Central memory CD8-positive, alpha-beta T cell (primary cell): ENCODE measurements at regions not wholly inside any gene's neighbourhood (a gene's known extent, or its start where the extent isn't known, plus 50 kb on each side); places are given as distances from the start of the nearest gene placed in this dataset.
"Not testable (repeated sequence)": the region's sequence is repeated elsewhere in the genome, so short reads cannot be mapped to it uniquely, and the experiment has no call there.

Experiments
- ATAC-seq: fragments of 150-1000 bp; cut with Tn5 transposase; replicated peaks from 2 replicates; pipeline ENCODE4 v1.10.0; 2022; ENCODE audit warnings: mild to moderate bottlenecking, moderate FRiP score, moderate number of reproducible peaks; ENCODE audit not compliant: poor library complexity, severe bottlenecking; ENCODE audit errors: extremely low read depth
- DNase-seq, 2 donors: peaks; one replicate each; pipeline ENCODE4 v3.0.0; 2021; ENCODE audit warnings: low spot score in 2 of 2
- H3K27ac Mint-ChIP-seq: one replicate; pipeline ENCODE4 v1.8.0; 2022; ENCODE audit warnings: low read depth, mild to moderate bottlenecking, moderate library complexity, mixed read lengths
- H3K27me3 Mint-ChIP-seq: one replicate; pipeline ENCODE4 v1.8.0; 2022; ENCODE audit warnings: mixed read lengths
- H3K36me3 Mint-ChIP-seq: one replicate; pipeline ENCODE4 v1.8.0; 2022; ENCODE audit warnings: mild to moderate bottlenecking, moderate library complexity, mixed read lengths; ENCODE audit not compliant: insufficient read depth
- H3K4me1 Mint-ChIP-seq: one replicate; pipeline ENCODE4 v1.8.0; 2022; ENCODE audit warnings: mixed read lengths
- H3K4me3 Mint-ChIP-seq: one replicate; pipeline ENCODE4 v1.8.0; 2022; ENCODE audit warnings: mild to moderate bottlenecking, moderate library complexity, mixed read lengths
- H3K9me3 Mint-ChIP-seq: one replicate; pipeline ENCODE4 v1.8.0; 2022; ENCODE audit warnings: mixed read lengths

DNA sequence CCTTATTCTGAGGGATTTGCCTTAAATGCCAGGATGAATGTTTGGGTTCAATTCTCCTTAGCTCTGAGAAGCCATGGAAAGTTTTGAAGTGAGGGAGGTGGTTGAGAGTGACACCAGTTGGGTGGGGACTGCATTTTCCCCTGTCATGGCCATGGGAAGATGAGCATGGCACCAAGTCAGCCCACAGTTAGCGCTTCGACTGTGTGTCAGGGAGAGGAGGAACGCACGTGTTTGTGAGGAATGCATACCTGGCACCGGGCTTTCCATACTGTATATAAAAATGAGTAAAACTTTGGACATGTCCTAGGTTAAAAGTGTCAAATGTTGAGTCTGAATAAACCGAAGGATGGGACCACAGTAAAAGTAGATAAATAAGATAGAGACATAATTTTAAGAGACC, 187.5 kb upstream of the KL start:
- no peak overlapping the region for H3K27ac Mint-ChIP-seq
- H3K4me1 Mint-ChIP-seq: no peaks in the 10 kb centered on the region
- no peaks in the 10 kb centered on the region for H3K27me3 Mint-ChIP-seq
- ATAC-seq (no peak), DNase-seq (no peak)
- no peaks in the 10 kb centered on the region for H3K36me3 Mint-ChIP-seq
- no peak overlapping the region for H3K4me3 Mint-ChIP-seq
- H3K9me3 Mint-ChIP-seq: no peaks in the 10 kb centered on the region

- ATAC-seq (no peak), DNase-seq (no peak)
- Mint-ChIP-seq H3K27ac (no peak overlapping the region), H3K4me1 (no peaks in the 10 kb centered on the region), H3K4me3 (no peak overlapping the region), H3K36me3 (no peaks in the 10 kb centered on the region), H3K9me3 (no peaks in the 10 kb centered on the region), H3K27me3 (no peaks in the 10 kb centered on the region)
These were observed 187.0 kb upstream of the KL start for GRCh38 chr13:32829269-32829668.

- ATAC-seq: no peak
- Mint-ChIP-seq H3K36me3 (no peaks in the 10 kb centered on the region), H3K9me3 (no peaks in the 10 kb centered on the region), H3K4me3 (no peak overlapping the region), H3K27me3 (no peaks in the 10 kb centered on the region), H3K27ac (no peak overlapping the region), H3K4me1 (no peaks in the 10 kb centered on the region)
- no peak for DNase-seq
These were observed 186.4 kb upstream of the KL start for GRCh38 chr13:32829676-32830335.

DNA sequence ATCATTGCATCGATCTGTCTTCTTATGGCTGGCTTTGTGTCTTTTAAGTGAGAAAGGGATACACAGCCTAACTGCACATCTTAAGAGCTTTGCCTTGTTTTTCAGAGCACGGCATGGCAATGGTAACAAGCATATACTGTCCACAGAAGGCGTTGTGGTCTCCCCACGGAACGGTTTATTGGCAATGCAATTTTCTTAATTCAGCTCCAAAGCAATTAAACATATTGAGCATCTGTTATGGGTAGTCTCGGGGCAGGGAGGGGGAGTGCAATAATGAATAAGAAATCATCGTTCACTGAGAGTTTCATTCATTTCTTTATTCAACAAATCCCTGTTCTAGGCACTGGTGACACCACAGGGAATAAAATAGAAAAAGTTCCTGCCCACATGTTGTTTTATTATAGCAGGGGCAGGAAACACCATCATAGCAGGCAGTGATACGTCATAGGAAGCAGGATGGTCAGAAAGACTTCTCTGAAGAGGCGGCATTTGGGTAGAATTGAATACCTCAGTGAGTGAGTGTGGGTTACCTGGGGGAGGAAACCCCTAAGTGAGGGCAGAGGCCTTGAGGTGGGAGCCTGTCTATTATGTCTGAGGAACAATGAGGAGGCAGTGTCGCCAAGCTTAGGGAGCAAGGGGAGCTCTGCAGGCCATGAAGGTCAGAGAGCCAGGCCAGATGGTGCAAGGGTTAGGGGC, 185.7 kb upstream of the KL start:
- Mint-ChIP-seq H3K9me3 (no peaks in the 10 kb centered on the region), H3K4me1 (no peaks in the 10 kb centered on the region), H3K36me3 (no peaks in the 10 kb centered on the region), H3K27ac (no peak overlapping the region), H3K27me3 (no peaks in the 10 kb centered on the region), H3K4me3 (no peak overlapping the region)
- ATAC-seq (no peak), DNase-seq (no peak)

DNA sequence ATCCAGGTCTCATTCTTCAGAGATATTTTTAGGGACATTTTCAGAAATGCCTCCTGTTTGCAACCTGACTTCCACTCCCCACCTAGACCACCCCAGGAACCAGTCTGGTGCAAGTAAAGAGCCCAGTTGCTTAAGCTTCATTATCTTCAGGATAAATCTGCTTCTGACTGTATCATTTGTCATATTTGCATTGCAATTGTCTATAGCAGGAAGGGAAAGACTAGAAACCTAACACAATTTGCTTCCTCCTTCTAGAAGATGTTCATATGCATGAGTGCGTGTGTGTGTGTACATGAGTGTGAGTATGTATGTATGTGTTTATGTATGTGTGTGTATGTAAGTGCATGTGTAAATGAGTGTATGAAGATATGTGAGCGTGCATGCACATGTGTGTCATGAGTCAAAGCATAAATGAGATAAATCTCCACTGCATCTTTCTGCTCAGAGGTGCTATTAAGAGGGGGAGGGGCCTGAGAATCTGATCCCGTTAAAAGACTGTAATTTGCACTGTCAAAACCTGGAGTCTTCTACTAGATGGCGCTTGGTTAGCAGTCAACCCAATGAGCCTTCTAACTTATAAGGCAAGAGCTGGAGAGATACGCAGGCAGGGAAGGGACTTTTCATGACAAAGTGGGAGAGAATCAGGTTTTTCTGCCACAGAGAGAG, 178.8 kb upstream of the KL start:
- no peak overlapping the region for H3K4me3 Mint-ChIP-seq
- H3K27me3 Mint-ChIP-seq: no peaks in the 10 kb centered on the region
- H3K36me3 Mint-ChIP-seq: no peaks in the 10 kb centered on the region
- no peaks in the 10 kb centered on the region for H3K9me3 Mint-ChIP-seq
- H3K4me1 Mint-ChIP-seq: no peaks in the 10 kb centered on the region
- DNase-seq: no peak
- H3K27ac Mint-ChIP-seq: no peak overlapping the region
- ATAC-seq: no peak

- no peak overlapping the region for H3K4me3 Mint-ChIP-seq
- H3K4me1 Mint-ChIP-seq: no peaks in the 10 kb centered on the region
- no peaks in the 10 kb centered on the region for H3K9me3 Mint-ChIP-seq
- H3K27ac Mint-ChIP-seq: no peak overlapping the region
- H3K27me3 Mint-ChIP-seq: no peaks in the 10 kb centered on the region
- DNase-seq (no peak), ATAC-seq (no peak)
- H3K36me3 Mint-ChIP-seq: no peaks in the 10 kb centered on the region
These were observed 178.0 kb upstream of the KL start for GRCh38 chr13:32837973-32838927.

- H3K36me3 Mint-ChIP-seq: peaks cover under 1% of the 10 kb centered on the region
- no peak overlapping the region for H3K4me3 Mint-ChIP-seq
- H3K27ac Mint-ChIP-seq: no peak overlapping the region
- no peaks in the 10 kb centered on the region for H3K9me3 Mint-ChIP-seq
- no peak for ATAC-seq
- no peaks in the 10 kb centered on the region for H3K27me3 Mint-ChIP-seq
- DNase-seq: no peak
- no peaks in the 10 kb centered on the region for H3K4me1 Mint-ChIP-seq
These were observed 177.3 kb upstream of the KL start for GRCh38 chr13:32838945-32839344.

DNA sequence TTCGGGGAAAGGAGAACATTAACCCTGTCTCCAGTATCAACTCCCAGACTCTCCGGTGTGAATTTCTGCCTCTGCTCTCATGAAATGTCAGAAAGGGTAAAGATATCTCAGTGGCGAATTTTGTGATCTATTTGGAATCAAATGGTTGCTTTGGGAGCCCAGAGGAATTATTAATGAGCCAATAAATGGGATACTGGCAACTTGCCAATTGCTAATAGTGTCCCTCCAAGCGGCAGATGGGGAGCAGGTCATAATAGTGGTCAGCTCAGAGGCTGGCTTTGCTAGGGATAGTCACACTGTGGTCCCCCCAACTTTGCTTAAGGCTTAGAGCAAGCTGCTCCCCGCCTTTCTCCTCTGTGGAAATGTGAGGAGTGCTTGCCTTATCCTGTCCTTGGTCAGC, 176.1 kb upstream of the KL start:
- no peaks in the 10 kb centered on the region for H3K4me1 Mint-ChIP-seq
- H3K4me3 Mint-ChIP-seq: no peak overlapping the region
- H3K9me3 Mint-ChIP-seq: no peaks in the 10 kb centered on the region
- peaks cover 1% of the 10 kb centered on the region for H3K36me3 Mint-ChIP-seq
- no peaks in the 10 kb centered on the region for H3K27me3 Mint-ChIP-seq
- H3K27ac Mint-ChIP-seq: no peak overlapping the region
- DNase-seq: no peak
- no peak for ATAC-seq

GRCh38 chr13:32840989-32841713, 175.1 kb upstream of the KL start:
- Mint-ChIP-seq H3K9me3 (no peaks in the 10 kb centered on the region), H3K27ac (no peak overlapping the region), H3K27me3 (no peaks in the 10 kb centered on the region), H3K36me3 (peaks cover 1% of the 10 kb centered on the region), H3K4me3 (no peak overlapping the region), H3K4me1 (no peaks in the 10 kb centered on the region)
- DNase-seq: no peak
- no peak for ATAC-seq

GRCh38 chr13:32845952-32846950, 170.0 kb upstream of the KL start:
- Mint-ChIP-seq H3K4me1 (no peaks in the 10 kb centered on the region), H3K27me3 (peaks cover 7% of the 10 kb centered on the region), H3K9me3 (no peaks in the 10 kb centered on the region), H3K27ac (no peak overlapping the region), H3K36me3 (peaks cover 1% of the 10 kb centered on the region), H3K4me3 (no peak overlapping the region)
- no peak for DNase-seq
- no peak for ATAC-seq

DNA sequence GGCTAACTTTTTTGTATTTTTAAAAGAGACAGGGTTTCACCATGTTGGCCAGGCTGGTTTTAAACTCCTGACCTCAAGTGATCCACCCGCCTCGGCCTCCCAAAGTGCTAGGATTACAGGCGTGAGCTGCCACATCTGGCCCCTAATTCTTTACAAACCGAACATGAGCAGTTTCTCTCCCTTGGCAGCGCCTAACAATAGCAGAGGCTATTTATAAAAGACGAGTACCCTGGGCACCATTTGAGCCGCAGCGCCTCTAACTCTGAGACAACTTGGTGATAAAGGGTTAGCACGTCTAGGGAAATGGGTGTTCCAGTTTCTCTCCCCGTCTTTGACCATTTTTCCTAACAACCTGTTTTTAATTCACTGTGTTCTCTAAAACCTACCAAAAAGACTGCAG, 168.2 kb upstream of the KL start:
- DNase-seq, H3K4me1 Mint-ChIP-seq, H3K36me3 Mint-ChIP-seq, ATAC-seq, H3K9me3 Mint-ChIP-seq, H3K4me3 Mint-ChIP-seq, H3K27ac Mint-ChIP-seq, H3K27me3 Mint-ChIP-seq: not testable (repeated sequence)
